ENCODE measurements at regions not wholly inside any gene's neighbourhood (a gene's known extent, or its start where the extent isn't known, plus 50 kb on each side); places are given as distances from the start of the nearest gene placed in this dataset.

GRCh38 chrX:96480081-96480480 is 204.6 kb upstream of the DIAPH2 start (continued):
- TF ChIP-seq, protein P1, sequence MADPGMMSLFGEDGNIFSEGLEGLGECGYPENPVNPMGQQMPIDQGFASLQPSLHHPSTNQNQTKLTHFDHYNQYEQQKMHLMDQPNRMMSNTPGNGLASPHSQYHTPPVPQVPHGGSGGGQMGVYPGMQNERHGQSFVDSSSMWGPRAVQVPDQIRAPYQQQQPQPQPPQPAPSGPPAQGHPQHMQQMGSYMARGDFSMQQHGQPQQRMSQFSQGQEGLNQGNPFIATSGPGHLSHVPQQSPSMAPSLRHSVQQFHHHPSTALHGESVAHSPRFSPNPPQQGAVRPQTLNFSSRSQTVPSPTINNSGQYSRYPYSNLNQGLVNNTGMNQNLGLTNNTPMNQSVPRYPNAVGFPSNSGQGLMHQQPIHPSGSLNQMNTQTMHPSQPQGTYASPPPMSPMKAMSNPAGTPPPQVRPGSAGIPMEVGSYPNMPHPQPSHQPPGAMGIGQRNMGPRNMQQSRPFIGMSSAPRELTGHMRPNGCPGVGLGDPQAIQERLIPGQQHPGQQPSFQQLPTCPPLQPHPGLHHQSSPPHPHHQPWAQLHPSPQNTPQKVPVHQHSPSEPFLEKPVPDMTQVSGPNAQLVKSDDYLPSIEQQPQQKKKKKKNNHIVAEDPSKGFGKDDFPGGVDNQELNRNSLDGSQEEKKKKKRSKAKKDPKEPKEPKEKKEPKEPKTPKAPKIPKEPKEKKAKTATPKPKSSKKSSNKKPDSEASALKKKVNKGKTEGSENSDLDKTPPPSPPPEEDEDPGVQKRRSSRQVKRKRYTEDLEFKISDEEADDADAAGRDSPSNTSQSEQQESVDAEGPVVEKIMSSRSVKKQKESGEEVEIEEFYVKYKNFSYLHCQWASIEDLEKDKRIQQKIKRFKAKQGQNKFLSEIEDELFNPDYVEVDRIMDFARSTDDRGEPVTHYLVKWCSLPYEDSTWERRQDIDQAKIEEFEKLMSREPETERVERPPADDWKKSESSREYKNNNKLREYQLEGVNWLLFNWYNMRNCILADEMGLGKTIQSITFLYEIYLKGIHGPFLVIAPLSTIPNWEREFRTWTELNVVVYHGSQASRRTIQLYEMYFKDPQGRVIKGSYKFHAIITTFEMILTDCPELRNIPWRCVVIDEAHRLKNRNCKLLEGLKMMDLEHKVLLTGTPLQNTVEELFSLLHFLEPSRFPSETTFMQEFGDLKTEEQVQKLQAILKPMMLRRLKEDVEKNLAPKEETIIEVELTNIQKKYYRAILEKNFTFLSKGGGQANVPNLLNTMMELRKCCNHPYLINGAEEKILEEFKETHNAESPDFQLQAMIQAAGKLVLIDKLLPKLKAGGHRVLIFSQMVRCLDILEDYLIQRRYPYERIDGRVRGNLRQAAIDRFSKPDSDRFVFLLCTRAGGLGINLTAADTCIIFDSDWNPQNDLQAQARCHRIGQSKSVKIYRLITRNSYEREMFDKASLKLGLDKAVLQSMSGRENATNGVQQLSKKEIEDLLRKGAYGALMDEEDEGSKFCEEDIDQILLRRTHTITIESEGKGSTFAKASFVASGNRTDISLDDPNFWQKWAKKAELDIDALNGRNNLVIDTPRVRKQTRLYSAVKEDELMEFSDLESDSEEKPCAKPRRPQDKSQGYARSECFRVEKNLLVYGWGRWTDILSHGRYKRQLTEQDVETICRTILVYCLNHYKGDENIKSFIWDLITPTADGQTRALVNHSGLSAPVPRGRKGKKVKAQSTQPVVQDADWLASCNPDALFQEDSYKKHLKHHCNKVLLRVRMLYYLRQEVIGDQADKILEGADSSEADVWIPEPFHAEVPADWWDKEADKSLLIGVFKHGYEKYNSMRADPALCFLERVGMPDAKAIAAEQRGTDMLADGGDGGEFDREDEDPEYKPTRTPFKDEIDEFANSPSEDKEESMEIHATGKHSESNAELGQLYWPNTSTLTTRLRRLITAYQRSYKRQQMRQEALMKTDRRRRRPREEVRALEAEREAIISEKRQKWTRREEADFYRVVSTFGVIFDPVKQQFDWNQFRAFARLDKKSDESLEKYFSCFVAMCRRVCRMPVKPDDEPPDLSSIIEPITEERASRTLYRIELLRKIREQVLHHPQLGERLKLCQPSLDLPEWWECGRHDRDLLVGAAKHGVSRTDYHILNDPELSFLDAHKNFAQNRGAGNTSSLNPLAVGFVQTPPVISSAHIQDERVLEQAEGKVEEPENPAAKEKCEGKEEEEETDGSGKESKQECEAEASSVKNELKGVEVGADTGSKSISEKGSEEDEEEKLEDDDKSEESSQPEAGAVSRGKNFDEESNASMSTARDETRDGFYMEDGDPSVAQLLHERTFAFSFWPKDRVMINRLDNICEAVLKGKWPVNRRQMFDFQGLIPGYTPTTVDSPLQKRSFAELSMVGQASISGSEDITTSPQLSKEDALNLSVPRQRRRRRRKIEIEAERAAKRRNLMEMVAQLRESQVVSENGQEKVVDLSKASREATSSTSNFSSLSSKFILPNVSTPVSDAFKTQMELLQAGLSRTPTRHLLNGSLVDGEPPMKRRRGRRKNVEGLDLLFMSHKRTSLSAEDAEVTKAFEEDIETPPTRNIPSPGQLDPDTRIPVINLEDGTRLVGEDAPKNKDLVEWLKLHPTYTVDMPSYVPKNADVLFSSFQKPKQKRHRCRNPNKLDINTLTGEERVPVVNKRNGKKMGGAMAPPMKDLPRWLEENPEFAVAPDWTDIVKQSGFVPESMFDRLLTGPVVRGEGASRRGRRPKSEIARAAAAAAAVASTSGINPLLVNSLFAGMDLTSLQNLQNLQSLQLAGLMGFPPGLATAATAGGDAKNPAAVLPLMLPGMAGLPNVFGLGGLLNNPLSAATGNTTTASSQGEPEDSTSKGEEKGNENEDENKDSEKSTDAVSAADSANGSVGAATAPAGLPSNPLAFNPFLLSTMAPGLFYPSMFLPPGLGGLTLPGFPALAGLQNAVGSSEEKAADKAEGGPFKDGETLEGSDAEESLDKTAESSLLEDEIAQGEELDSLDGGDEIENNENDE (IDR thresholded peaks at IDR 0.05; ENCODE audit: insufficient replicate concordance, low read length), result no peak
- no peak for TF ChIP-seq EGR1 (IDR thresholded peaks at IDR 0.05; ENCODE audit: borderline replicate concordance, low read depth, low read length)
- TF ChIP-seq SAP30 (IDR thresholded peaks at IDR 0.05; ENCODE audit: insufficient read depth, insufficient replicate concordance, low read length), result no peak
- TF ChIP-seq HDAC6 (IDR thresholded peaks at IDR 0.05; ENCODE audit: low read depth, low read length), result no peak
- TF ChIP-seq FOSL1 (IDR thresholded peaks at IDR 0.05; ENCODE audit: insufficient read depth, low read depth, low read length), result no peak
- no peak for TF ChIP-seq HDAC2 (IDR thresholded peaks at IDR 0.05; ENCODE audit: borderline replicate concordance in 1 of 2, low read depth in 2 of 2, low read length in 2 of 2)
- TF ChIP-seq ZNF274 (IDR thresholded peaks at IDR 0.05; ENCODE audit: borderline replicate concordance, extremely low read depth, low read length), result no peak
